HG02970 (cell line): ENCODE measurements at regions not wholly inside any gene's neighbourhood (a gene's known extent, or its start where the extent isn't known, plus 50 kb on each side); places are given as distances from the start of the nearest gene placed in this dataset.

Source experiments
- ATAC-seq: cut with Tn5 transposase; IDR thresholded peaks from one replicate; pipeline ENCODE4 v1.9.1; 2021; ENCODE audit warnings: mild to moderate bottlenecking, moderate library complexity, moderate number of reproducible peaks; ENCODE audit not compliant: unreplicated experiment, low FRiP score

GRCh38 chr11:23022854-23023253, 162.6 kb upstream of the CCDC179 start:
- ATAC-seq, result no peak

DNA sequence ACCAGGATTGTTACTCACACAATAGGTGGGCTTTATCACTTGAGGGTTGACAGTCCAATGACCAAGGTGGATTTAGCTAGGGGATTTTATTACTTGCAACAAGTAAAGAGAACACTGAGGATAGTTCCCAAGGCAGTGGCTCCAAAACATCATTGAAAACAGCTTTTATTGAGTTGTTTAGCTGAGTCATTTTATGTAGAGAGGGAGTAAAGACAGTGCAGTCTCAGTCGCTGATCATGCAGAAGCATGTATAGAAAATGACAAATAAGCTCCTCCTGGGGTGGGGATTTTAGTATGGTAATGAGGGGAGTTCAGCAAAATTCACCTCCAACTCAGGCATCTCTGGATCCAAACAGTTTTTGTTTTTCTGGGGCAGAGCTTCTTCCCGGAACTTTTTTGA, 163.0 kb upstream of the CCDC179 start:
- no peak for ATAC-seq

- no peak for ATAC-seq
These were observed 180.8 kb upstream of the CCDC179 start for GRCh38 chr11:23041001-23041503.

- no peak for ATAC-seq
These were observed 198.4 kb upstream of the CCDC179 start for GRCh38 chr11:23058656-23059055.

DNA sequence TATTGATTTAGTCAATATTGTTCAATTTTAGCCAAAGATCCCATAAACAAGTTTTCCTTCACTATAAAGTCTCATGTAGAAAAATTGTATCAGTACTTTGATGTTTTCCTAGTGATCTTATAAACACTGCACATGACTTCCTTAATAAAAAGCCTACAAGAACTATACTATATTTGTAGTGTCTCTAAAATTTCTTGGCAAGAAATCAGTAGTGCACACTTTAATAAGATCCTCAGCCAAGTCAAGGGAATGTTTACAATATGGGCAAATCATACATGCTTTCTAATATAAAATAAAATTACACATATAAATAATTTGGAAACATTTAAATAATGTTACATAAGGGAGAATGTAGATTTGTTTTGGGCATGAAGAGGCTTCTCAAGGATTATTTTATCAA, 203.0 kb upstream of the CCDC179 start:
- no peak for ATAC-seq

- ATAC-seq, result peak; percentile 93
These were observed 218.2 kb upstream of the CCDC179 start for GRCh38 chr11:23078289-23078971.

- ATAC-seq, result peak; percentile 81
These were observed 219.1 kb upstream of the CCDC179 start for GRCh38 chr11:23079382-23079813.

DNA sequence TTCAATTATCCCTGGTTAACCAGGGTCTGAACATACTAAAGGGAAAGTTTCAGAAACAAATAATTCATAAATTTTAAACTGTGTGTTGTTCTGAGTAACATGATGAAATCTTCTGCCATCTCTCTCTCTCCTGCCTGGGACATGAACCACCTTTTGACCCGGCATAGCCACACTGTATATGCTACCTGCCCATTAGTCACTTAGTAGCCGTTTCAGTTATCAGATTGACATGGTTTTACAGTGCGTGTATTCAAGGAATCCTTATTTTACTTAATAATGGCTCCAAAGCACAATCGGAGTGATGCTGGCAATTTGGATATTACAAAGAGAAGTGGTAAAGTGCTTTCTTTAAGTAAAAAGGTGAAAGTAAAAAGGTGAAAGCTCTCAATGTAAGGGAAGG, 227.1 kb upstream of the CCDC179 start:
- no peak for ATAC-seq

DNA sequence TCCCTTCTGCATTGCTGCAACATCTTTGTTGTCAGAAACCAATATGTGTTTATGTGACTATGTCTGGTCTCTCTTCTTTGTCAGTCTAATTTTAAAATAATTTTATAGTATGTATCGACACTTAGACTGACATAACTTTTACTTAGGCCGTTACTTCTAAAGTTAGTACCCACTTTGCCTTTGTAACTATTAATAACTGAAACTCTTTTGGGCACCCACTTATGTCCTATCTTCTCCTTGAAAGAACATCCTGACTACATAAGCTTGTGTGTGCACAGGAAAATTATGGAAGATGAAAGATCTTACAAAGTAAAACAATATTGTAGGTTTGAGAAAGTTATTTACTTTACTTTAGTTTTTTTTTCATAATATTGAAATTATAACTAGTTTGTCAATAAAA, 230.4 kb upstream of the CCDC179 start:
- ATAC-seq, result no peak

DNA sequence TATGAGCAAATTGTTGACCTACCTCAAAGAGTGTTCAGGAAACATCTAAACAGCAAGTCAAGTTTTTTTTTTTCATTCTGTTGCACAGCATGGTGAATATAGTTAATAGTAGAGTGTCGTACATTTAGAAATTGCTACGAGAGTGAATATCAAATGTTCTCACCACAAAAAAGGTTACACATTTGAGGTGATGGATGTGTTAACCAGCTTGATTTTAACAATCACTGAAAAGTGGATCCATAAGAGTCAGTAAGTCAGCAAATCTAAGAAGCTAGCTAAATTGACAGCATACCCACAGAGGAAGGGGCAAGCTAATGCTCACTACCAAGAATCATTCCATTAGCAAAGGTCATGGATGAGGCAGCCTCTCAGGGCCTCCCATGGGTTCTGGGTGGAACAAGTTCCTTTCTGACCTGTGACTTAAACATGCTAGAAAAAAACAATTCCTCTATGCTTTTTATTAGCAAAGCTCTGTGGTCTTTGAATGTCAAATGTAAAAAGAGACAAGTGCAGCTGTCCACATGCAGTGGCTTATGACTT, 235.4 kb upstream of the CCDC179 start:
- no peak for ATAC-seq

DNA sequence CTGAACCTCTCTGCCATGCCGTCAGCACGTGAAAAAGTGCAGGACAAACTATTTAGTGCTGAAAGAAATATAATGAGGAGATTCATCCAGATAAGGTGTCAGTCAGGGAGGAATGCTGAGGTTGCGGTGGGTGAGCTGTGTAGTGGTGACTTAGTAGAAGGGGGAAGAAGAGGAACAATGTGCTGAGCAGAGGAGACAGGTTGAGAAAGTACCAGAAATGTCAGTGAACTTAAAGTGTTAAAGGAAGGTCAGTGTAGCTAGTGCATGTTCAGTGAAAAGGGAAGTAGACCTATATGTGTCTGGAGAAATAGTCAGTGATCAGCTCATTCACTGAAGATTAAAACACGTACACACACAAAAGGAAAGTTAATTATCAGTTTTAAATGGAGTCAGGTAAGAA, 237.6 kb upstream of the CCDC179 start:
- no peak for ATAC-seq

GRCh38 chr11:23099256-23099655, 239.0 kb upstream of the CCDC179 start:
- ATAC-seq, result no peak

- ATAC-seq, result no peak
These were observed 240.5 kb upstream of the CCDC179 start for GRCh38 chr11:23100726-23101125.

- ATAC-seq, result no peak
These were observed 243.1 kb upstream of the CCDC179 start for GRCh38 chr11:23103416-23103815.

DNA sequence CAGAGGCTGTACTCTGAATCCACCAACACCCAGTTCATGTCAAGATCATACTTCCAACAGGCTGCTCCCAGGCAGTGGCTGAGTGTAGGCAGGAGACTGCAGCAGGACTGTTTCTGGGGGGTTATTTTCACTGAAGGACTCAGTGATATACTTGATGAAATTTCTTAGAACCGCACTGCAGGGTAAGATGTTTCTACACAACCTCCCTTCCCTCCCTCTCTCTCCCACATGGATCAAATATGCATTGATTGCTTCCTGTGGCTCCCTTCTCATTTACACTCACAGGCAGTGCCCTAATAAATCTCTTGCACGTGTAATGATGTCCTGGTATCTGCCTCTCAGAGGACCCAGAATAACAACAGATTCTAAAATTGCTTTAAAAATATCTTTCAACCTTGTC, 251.3 kb upstream of the CCDC179 start:
- ATAC-seq, result no peak

- no peak for ATAC-seq
These were observed 252.1 kb upstream of the CCDC179 start for GRCh38 chr11:23112390-23112789.

- no peak for ATAC-seq
These were observed 253.0 kb upstream of the CCDC179 start for GRCh38 chr11:23112987-23113886.

- no peak for ATAC-seq
These were observed 253.6 kb upstream of the CCDC179 start for GRCh38 chr11:23113887-23114216.

DNA sequence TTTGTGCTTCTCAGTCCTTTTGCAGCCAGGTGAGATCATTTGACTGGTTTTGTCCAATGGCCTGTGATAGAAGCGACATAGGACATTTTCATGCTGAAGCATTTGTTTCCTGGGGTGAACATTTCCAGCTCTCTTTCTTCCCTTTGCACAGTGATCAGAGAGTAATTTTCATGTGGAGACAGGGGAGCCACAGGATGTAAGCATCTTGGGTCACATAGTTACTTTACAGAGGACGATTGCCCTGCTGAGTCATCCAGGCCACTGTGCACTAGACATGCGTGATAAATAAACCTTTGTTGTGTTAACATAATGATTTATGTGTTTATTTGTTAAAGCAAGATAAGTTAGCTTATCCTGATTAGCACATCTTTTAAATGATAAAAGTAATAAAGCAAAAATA, 263.5 kb upstream of the CCDC179 start:
- no peak for ATAC-seq

GRCh38 chr11:23124249-23124648, 264.0 kb upstream of the CCDC179 start:
- no peak for ATAC-seq

DNA sequence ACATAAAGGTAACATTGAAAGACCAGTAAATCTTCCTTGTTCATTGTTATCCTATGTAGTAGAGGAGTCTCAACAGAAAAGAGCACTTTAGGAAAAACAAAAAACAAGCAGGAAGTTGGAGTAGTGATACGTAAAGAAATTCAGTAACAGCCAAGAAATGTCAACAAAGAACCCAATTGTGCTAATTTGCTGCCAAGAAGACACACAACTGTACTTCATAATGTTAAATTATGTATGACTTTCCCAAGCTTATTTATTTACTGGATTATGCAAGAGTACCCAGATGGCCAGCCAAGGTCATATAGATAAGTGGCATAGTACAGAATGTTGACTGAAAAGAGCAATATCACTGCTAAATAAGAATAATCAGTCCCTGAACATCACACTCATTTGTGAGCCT, 264.7 kb upstream of the CCDC179 start:
- ATAC-seq, result no peak
